ENCODE measurements at regions not wholly inside any gene's neighbourhood (a gene's known extent, or its start where the extent isn't known, plus 50 kb on each side); places are given as distances from the start of the nearest gene placed in this dataset.

DNA sequence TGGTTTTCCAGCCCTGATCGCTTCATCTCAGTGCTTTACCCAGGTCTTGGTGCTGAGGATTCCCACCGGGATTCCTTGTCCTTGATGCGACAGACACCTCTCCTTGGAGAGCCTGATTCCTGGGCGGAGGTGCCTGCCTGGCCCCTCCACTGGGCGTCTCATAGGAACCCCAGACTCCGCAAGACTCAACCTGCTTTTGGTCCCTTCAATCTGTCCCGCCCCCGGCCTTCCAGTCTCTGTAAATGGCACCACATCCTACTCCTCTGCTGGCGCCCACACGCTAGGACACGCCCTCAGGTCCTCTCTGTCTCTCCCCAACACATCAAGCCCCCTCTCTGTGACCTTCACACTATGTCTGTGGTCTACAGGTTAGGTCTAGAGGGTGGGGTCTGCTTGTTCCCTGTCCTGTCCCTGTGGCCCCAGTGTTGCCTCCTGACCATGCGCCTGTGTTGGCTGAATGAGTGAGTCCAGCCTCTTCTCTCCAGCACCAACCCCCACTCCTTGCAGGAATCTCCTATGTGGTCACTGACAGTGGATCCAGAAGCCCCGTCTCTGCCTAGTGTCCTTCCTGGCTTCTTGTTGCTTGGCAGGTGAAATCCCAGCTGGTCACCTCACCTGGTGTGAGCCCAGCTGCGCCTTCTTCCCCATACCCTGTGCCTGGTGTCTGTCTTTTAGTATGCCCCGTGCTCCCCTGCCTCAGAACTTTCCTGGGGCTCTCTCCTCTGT, 119.7 kb upstream of the C1orf174 start:
- DNase-seq (no peak), FAIRE-seq (no peak)
- Histone ChIP-seq H3K27ac (ENCODE audit: low read depth in 2 of 2, low read length in 2 of 2) (no peak overlapping the region), H3K27me3 (ENCODE audit: control insufficient read depth, insufficient read depth, low read length) (no peaks in the 10 kb centered on the region), H3K4me3 (ENCODE audit: low read length in 3 of 3) (no peak overlapping the region), H3K9ac (ENCODE audit: low read length in 3 of 3) (no peak overlapping the region), H3K4me1 (ENCODE audit: control insufficient read depth in 2 of 3, insufficient read depth in 2 of 3, low read depth in 1 of 3, low read length in 3 of 3) (no peaks in the 10 kb centered on the region), H3K36me3 (ENCODE audit: control insufficient read depth in 2 of 3, insufficient read depth in 3 of 3, low read length in 3 of 3) (no peaks in the 10 kb centered on the region), H3K9me3 (ENCODE audit: control insufficient read depth in 2 of 3, insufficient read depth in 1 of 3, low read length in 3 of 3) (no peaks in the 10 kb centered on the region)
- TF ChIP-seq CTCF (IDR thresholded peaks at IDR 0.05; ENCODE audit: borderline replicate concordance, extremely low read depth, insufficient read depth), result no peak
- intact Hi-C loops (cut with DNase I), result no loop called here

DNA sequence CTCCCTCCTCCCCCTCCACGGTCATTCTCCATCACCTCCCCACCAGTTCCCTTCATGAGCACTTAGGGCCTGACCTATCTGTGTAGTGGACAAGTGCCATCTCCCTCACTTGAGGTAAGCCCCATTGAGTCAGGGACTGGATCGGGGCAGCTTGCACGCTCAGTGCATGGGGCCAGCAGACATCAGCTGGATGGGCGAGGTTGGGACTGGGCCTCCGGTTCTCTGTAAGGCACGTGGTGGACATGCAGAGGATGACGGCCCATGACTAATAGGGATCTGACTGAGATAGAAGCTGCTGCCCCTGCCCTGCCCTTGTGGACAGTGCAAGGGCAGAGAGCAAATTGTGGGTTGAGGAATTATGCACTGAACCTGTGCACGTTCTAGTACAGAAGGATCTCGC, 120.4 kb upstream of the C1orf174 start:
- no peaks in the 10 kb centered on the region for H3K27me3 ChIP-seq (ENCODE audit: control insufficient read depth, insufficient read depth, low read length)
- FAIRE-seq (no peak), DNase-seq (no peak)
- intact Hi-C loops (cut with DNase I), result no loop called here
- H3K9me3 ChIP-seq (ENCODE audit: control insufficient read depth in 2 of 3, insufficient read depth in 1 of 3, low read length in 3 of 3), result no peaks in the 10 kb centered on the region
- H3K4me1 ChIP-seq (ENCODE audit: control insufficient read depth in 2 of 3, insufficient read depth in 2 of 3, low read depth in 1 of 3, low read length in 3 of 3), result no peaks in the 10 kb centered on the region
- H3K4me3 ChIP-seq (ENCODE audit: low read length in 3 of 3), result no peak overlapping the region
- no peaks in the 10 kb centered on the region for H3K36me3 ChIP-seq (ENCODE audit: control insufficient read depth in 2 of 3, insufficient read depth in 3 of 3, low read length in 3 of 3)
- H3K9ac ChIP-seq (ENCODE audit: low read length in 3 of 3), result no peak overlapping the region
- no peak for TF ChIP-seq CTCF (IDR thresholded peaks at IDR 0.05; ENCODE audit: borderline replicate concordance, extremely low read depth, insufficient read depth)
- no peak overlapping the region for H3K27ac ChIP-seq (ENCODE audit: low read depth in 2 of 2, low read length in 2 of 2)

GRCh38 chr1:4021136-4021973, 121.3 kb upstream of the C1orf174 start:
- Histone ChIP-seq H3K4me1 (ENCODE audit: control insufficient read depth in 2 of 3, insufficient read depth in 2 of 3, low read depth in 1 of 3, low read length in 3 of 3) (no peaks in the 10 kb centered on the region), H3K9me3 (ENCODE audit: control insufficient read depth in 2 of 3, insufficient read depth in 1 of 3, low read length in 3 of 3) (no peaks in the 10 kb centered on the region), H3K36me3 (ENCODE audit: control insufficient read depth in 2 of 3, insufficient read depth in 3 of 3, low read length in 3 of 3) (no peaks in the 10 kb centered on the region), H3K27ac (ENCODE audit: low read depth in 2 of 2, low read length in 2 of 2) (no peak overlapping the region), H3K27me3 (ENCODE audit: control insufficient read depth, insufficient read depth, low read length) (no peaks in the 10 kb centered on the region), H3K4me3 (ENCODE audit: low read length in 3 of 3) (no peak overlapping the region), H3K9ac (ENCODE audit: low read length in 3 of 3) (no peak overlapping the region)
- TF ChIP-seq CTCF (IDR thresholded peaks at IDR 0.05; ENCODE audit: borderline replicate concordance, extremely low read depth, insufficient read depth), result no peak
- FAIRE-seq (no peak), DNase-seq (no peak)
- intact Hi-C loops (cut with DNase I), result no loop called here

Measured in kidney (tissue), 13 donors.